PC-3 (cell line): ENCODE measurements at regions not wholly inside any gene's neighbourhood (a gene's known extent, or its start where the extent isn't known, plus 50 kb on each side); places are given as distances from the start of the nearest gene placed in this dataset.
"Not testable (repeated sequence)": the region's sequence is repeated elsewhere in the genome, so short reads cannot be mapped to it uniquely, and the experiment has no call there.

Experiments used
- ATAC-seq: fragments of 200-7000 bp; cut with Tn5 transposase; 2 replicates; pipeline ENCODE4 v1.9.1; 2020; ENCODE audit warnings: mild to moderate bottlenecking, moderate library complexity
- BruUV-seq: library from RNA; stranded (reverse); fragments of 400-500 nt; replicated peaks from 2 replicates; lab custom pipeline; 2021; lab: Mats Ljungman, UMichigan
- CTCF ChIA-PET: fragments of 300-600 bp; sonication (Branson Sonifier 250); formaldehyde crosslinking; loops from one replicate; lab custom pipeline; 2022; ENCODE audit warnings: antibody characterized with exemption; lab: Charles Lee
- POLR2A ChIA-PET: fragments of 300-600 bp; sonication (Branson Sonifier 250); formaldehyde crosslinking; loops from one replicate; lab custom pipeline; 2022; ENCODE audit warnings: antibody characterized with exemption; ENCODE audit not compliant: unreplicated experiment; lab: Charles Lee
- DNase-seq: peaks from one replicate; pipeline ENCODE4 v3.0.0-alpha.2; 2015
- H2AFZ ChIP-seq: fragments of 300-600 bp; sonication (generic); 2 replicates; pipeline ENCODE4 v1.6.0; 2016; ENCODE audit warnings: antibody characterized with exemption, low read length
- H3F3A ChIP-seq: fragments of 300-600 bp; sonication (generic); one replicate; pipeline ENCODE4 v1.6.0; 2017; ENCODE audit warnings: antibody characterized with exemption, low read length, control low read depth, mild to moderate bottlenecking; ENCODE audit not compliant: unreplicated experiment
- H3K27ac ChIP-seq: fragments of 300-600 bp; sonication (generic); 2 replicates; pipeline ENCODE4 v1.5.1; 2016; ENCODE audit warnings: mild to moderate bottlenecking, low read length
- H3K27me3 ChIP-seq: fragments of 300-600 bp; sonication (generic); 2 replicates; pipeline ENCODE4 v1.6.1; 2016; ENCODE audit warnings: low read length, mixed read lengths
- H3K36me3 ChIP-seq: fragments of 300-600 bp; sonication (generic); 2 replicates; pipeline ENCODE4 v1.6.1; 2016; ENCODE audit warnings: low read depth, mixed run types, low read length, mixed read lengths
- H3K4me1 ChIP-seq: fragments of 300-600 bp; sonication (generic); 2 replicates; pipeline ENCODE4 v1.5.1; 2016; ENCODE audit warnings: low read length; ENCODE audit not compliant: insufficient read depth
- H3K4me2 ChIP-seq: fragments of 300-600 bp; sonication (generic); 2 replicates; pipeline ENCODE4 v1.6.0; 2016; ENCODE audit warnings: low read length
- H3K4me3 ChIP-seq: fragments of 300-600 bp; sonication (generic); 2 replicates; pipeline ENCODE4 v1.5.1; 2016; ENCODE audit warnings: mild to moderate bottlenecking, low read length, mixed read lengths
- H3K79me2 ChIP-seq: fragments of 300-600 bp; sonication (generic); 2 replicates; pipeline ENCODE4 v1.6.1; 2017; ENCODE audit warnings: low read length, mixed read lengths
- H3K9ac ChIP-seq: fragments of 300-600 bp; sonication (generic); 2 replicates; pipeline ENCODE4 v1.6.0; 2016; ENCODE audit warnings: mild to moderate bottlenecking, low read length
- H3K9me2 ChIP-seq: fragments of 300-600 bp; sonication (generic); replicated peaks from 2 replicates; pipeline ENCODE4 v1.6.1; 2016; ENCODE audit warnings: mixed run types, low read length, mixed read lengths
- H3K9me3 ChIP-seq: fragments of 300-600 bp; sonication (generic); 2 replicates; pipeline ENCODE4 v1.6.1; 2016; ENCODE audit warnings: low read length, mixed read lengths
- H4K20me1 ChIP-seq: fragments of 300-600 bp; sonication (generic); 2 replicates; pipeline ENCODE4 v1.6.1; 2016; ENCODE audit warnings: low read length, mixed read lengths
- EZH2 ChIP-seq: fragments of 300-600 bp; sonication (generic); IDR thresholded peaks from one replicate; pipeline ENCODE4 v1.6.1; 2017; ENCODE audit warnings: antibody characterized with exemption, mild to moderate bottlenecking, low read length; ENCODE audit not compliant: unreplicated experiment
- EZH2phosphoT487 ChIP-seq: fragments of 300-600 bp; sonication (generic); IDR thresholded peaks from 2 replicates; pipeline ENCODE4 v1.6.1; 2018; ENCODE audit warnings: mild to moderate bottlenecking, antibody characterized with exemption, low read length, borderline replicate concordance
- intact Hi-C: fragments of 100-400 bp; cut with micrococcal nuclease; formaldehyde crosslinking; loops from 2 replicates; pipeline ENCODE4 v1.9.0; 2023
- TF ChIP-seq, protein P1 (sequence below): fragments of 300-600 bp; sonication (generic); conservative IDR thresholded peaks from 2 replicates; pipeline ENCODE4 v1.5.1; 2017; ENCODE audit warnings: antibody characterized with exemption, low read depth, mild to moderate bottlenecking, low read length

DNA sequence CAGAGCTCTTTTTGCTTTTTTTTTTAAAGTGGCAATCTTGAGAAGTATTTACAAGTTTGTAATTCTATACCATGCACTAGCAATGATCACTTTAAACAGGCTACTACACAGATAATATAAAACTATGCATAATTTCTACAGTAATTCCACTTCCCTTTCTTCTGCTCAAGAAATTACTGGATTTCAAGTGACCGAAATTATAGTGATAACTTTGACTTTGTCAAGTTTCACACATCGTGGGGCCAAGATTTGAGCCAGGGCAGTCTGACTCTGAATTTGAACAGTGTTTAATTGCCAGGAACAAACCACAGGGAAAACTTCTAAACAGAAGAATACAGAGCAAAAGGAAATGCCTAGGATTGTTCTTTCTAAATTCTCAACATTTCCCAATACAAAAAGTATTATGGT is 288.3 kb upstream of the MKLN1 start:
- Histone ChIP-seq H3F3A (no peaks in the 10 kb centered on the region), H3K9me2 (no peaks in the 10 kb centered on the region), H3K9me3 (no peaks in the 10 kb centered on the region), H3K79me2 (peaks cover 30% of the 10 kb centered on the region), H3K4me2 (0 out of 2 replicates have a peak overlapping the region, but pooled peaks have one; percentile 20), H3K9ac (no peak overlapping the region; the same call in 1 of the 2 replicates), H3K4me3 (no peak overlapping the region), H3K27me3 (no peaks in the 10 kb centered on the region), H3K36me3 (no peaks in the 10 kb centered on the region), H3K27ac (no peak overlapping the region), H4K20me1 (no peaks in the 10 kb centered on the region), H2AFZ (no peak overlapping the region), H3K4me1 (peaks cover 15% of the 10 kb centered on the region)
- intact Hi-C loops = no loop called here
- ChIA-PET POLR2A (no interaction called here), CTCF (interaction anchor here (1.0 to 1.5 kb wide), 3 partner anchors 58 to 169 kb away, joined by 3 to 10 read pairs (median 6); no protein-coding TSS in a partner anchor)
- TF ChIP-seq EZH2phosphoT487 = no peak
- TF ChIP-seq EZH2 = no peak
- TF ChIP-seq, protein P1, sequence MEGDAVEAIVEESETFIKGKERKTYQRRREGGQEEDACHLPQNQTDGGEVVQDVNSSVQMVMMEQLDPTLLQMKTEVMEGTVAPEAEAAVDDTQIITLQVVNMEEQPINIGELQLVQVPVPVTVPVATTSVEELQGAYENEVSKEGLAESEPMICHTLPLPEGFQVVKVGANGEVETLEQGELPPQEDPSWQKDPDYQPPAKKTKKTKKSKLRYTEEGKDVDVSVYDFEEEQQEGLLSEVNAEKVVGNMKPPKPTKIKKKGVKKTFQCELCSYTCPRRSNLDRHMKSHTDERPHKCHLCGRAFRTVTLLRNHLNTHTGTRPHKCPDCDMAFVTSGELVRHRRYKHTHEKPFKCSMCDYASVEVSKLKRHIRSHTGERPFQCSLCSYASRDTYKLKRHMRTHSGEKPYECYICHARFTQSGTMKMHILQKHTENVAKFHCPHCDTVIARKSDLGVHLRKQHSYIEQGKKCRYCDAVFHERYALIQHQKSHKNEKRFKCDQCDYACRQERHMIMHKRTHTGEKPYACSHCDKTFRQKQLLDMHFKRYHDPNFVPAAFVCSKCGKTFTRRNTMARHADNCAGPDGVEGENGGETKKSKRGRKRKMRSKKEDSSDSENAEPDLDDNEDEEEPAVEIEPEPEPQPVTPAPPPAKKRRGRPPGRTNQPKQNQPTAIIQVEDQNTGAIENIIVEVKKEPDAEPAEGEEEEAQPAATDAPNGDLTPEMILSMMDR = no peak
- BruUV-seq = no TSS peak
- ATAC-seq (no peak), DNase-seq (no peak)

DNA sequence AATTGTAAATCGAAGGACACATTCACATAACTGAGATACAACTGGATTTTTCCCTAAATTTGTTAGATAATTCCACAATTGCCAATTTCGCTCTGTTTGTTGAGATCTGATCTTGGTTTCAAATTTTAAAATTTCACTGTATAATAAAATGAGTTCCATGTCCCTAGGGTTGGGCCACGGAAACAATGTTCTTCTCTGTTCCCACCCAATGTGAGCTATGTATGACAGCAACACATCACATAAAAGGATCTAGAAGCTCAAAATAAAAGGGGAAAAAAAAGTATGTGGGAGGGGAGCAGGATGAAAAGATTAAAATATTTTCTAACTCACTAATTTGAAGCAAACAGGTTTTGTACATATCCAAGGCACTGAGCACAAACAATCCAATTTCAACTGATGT is 287.8 kb upstream of the MKLN1 start:
- Histone ChIP-seq H3F3A (no peaks in the 10 kb centered on the region), H3K79me2 (peaks cover 31% of the 10 kb centered on the region), H3K9me3 (no peaks in the 10 kb centered on the region), H3K36me3 (no peaks in the 10 kb centered on the region), H3K27me3 (no peaks in the 10 kb centered on the region), H3K4me2 (0 out of 2 replicates have a peak overlapping the region, but pooled peaks have one; percentile 20), H2AFZ (no peak overlapping the region), H3K4me3 (no peak overlapping the region), H3K27ac (no peak overlapping the region), H3K4me1 (peaks cover 15% of the 10 kb centered on the region), H3K9me2 (no peaks in the 10 kb centered on the region), H4K20me1 (no peaks in the 10 kb centered on the region), H3K9ac (no peak overlapping the region; the same call in 1 of the 2 replicates)
- no TSS peak for BruUV-seq
- ATAC-seq (0 out of 2 replicates have a peak, but pooled peaks have one; percentile 31), DNase-seq (no peak)
- no peak for TF ChIP-seq EZH2phosphoT487
- no peak for TF ChIP-seq EZH2
- intact Hi-C loops = loop anchor here (1.0 to 5.0 kb wide), 4 partner anchors 43 to 165 kb away; no protein-coding TSS in a partner anchor
- POLR2A ChIA-PET = interaction anchor here (0.5 kb wide), 1 partner anchor 58 kb away, joined by 3 read pairs; no protein-coding TSS in a partner anchor
- CTCF ChIA-PET = interaction anchor here (0.7 to 1.5 kb wide), 5 partner anchors 57 to 169 kb away, joined by 3 to 10 read pairs (median 6); no protein-coding TSS in a partner anchor

DNA sequence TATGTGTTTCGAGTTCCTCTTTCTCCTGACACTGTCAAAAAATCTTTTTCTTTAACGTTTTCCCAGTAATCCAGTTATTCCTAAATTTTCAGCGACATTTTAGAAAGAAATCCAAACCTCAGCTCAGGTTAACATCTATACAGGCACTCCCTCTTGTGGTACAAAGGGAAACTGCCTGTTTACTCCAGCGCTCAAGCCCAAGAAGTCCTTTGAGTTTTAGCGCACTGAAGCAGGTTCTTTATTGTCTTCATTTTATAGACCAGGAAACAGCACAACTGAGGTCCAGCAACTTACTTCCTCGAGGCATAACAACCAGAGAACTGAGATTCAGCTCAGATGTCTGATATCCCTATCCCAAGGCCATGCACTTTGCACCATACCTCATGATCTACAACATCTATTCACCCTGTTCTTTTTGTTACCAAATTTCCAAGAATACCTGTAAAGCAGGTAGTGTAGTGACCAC is 287.2 kb upstream of the MKLN1 start:
- DNase-seq (peak; percentile 79), ATAC-seq (peak; percentile 88)
- Histone ChIP-seq H3K4me3 (no peak overlapping the region), H3K4me1 (peaks cover 15% of the 10 kb centered on the region), H3K36me3 (no peaks in the 10 kb centered on the region), H3K9ac (no peak overlapping the region; the same call in 1 of the 2 replicates), H2AFZ (no peak overlapping the region), H3K9me3 (no peaks in the 10 kb centered on the region), H3K4me2 (peak overlapping the region; percentile 47; the same call in 1 of the 2 replicates), H3K27ac (no peak overlapping the region), H3K27me3 (no peaks in the 10 kb centered on the region), H4K20me1 (no peaks in the 10 kb centered on the region), H3K9me2 (no peaks in the 10 kb centered on the region), H3F3A (no peaks in the 10 kb centered on the region), H3K79me2 (peaks cover 33% of the 10 kb centered on the region)
- ChIA-PET CTCF (interaction anchor here (0.6 to 1.5 kb wide), 8 partner anchors 28 to 170 kb away, joined by 3 to 10 read pairs (median 4); no protein-coding TSS in a partner anchor), POLR2A (interaction anchor here (0.5 kb wide), 1 partner anchor 58 kb away, joined by 3 read pairs; no protein-coding TSS in a partner anchor)
- TF ChIP-seq, protein P1 = peak; percentile 94
- no peak for TF ChIP-seq EZH2phosphoT487
- intact Hi-C loops = loop anchor here (1.0 to 5.0 kb wide), 4 partner anchors 43 to 165 kb away; no protein-coding TSS in a partner anchor
- no TSS peak for BruUV-seq

DNA sequence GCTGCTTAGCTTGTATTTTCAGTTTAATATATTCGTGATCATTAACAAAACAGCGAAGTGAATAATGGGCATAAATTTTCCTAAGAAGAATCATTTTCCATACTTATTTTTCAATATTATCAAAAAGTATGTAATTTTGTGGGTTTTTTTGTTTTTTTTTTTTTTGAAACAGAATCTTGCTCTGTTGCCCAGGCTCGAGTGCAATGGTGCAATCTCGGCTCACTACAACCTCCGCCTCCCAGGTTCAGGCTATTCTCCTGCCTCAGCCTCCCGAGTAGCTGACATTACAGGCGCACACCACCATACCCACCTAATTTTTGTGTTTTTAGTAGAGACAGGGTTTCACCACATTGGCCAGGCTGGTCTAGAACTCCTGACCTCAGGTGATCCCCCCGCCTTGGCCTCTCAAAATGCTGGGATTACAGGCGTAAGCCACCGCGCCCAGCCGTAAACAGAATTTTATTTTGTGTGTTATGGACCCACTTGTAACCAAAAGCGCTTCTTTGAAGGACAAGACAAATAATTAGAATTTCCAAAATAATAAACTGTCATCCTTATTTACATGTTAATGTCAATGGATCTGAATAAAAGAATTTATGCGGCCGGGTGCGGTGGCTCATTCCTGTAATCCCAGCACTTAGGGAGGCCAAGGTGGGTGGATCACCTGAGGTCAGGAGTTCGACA is 286.5 kb upstream of the MKLN1 start:
- DNase-seq, ATAC-seq, H3K36me3 ChIP-seq, H3K9me2 ChIP-seq, H3K27ac ChIP-seq, H4K20me1 ChIP-seq, H2AFZ ChIP-seq, H3K4me3 ChIP-seq, POLR2A ChIA-PET, H3K9ac ChIP-seq, H3K27me3 ChIP-seq, BruUV-seq, H3F3A ChIP-seq, H3K9me3 ChIP-seq: not testable (repeated sequence)
- H3K4me2 ChIP-seq = peak overlapping the region; percentile 47; the same call in 1 of the 2 replicates
- H3K79me2 ChIP-seq = peaks cover 33% of the 10 kb centered on the region
- intact Hi-C loops = loop anchor here (2.0 to 5.0 kb wide), 2 partner anchors 44 to 144 kb away; no protein-coding TSS in a partner anchor
- peaks cover 15% of the 10 kb centered on the region for H3K4me1 ChIP-seq
- CTCF ChIA-PET = interaction anchor here (0.6 to 1.5 kb wide), 4 partner anchors 27 to 163 kb away, joined by 3 to 10 read pairs (median 4); no protein-coding TSS in a partner anchor
